Activated CD4-positive, alpha-beta T cell treated with anti-CD3 and anti-CD28 coated beads, Interleukin-2, amount 50 U/mL, for 48 hours (primary cell): ENCODE measurements at regions not wholly inside any gene's neighbourhood (a gene's known extent, or its start where the extent isn't known, plus 50 kb on each side); places are given as distances from the start of the nearest gene placed in this dataset.
"Not testable (repeated sequence)": the region's sequence is repeated elsewhere in the genome, so short reads cannot be mapped to it uniquely, and the experiment has no call there.

Experiments
- DNase-seq, 2 experiments: peaks; one replicate each; pipeline ENCODE4 v3.0.0-alpha.2; 2020

DNA sequence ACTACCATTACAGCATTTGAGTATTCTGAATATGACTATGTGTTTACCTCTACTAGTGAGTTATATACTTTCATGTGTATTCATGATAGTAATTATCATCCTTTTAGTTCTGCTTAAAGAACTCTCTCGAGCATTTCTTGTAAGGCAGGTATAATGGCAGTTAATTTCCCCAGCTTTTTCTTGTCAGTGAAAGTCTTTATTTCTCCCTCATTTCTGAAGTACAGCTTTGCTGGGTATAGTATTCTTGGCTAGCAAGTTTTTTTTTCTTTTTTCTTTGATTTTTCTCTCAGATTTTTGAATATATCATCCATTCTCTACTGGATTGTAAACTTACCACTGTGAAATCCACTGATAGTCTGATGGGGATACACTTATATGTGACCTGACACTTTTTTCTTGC lies 165.9 kb upstream of the ARHGAP5 start:
- DNase-seq: no peak

DNA sequence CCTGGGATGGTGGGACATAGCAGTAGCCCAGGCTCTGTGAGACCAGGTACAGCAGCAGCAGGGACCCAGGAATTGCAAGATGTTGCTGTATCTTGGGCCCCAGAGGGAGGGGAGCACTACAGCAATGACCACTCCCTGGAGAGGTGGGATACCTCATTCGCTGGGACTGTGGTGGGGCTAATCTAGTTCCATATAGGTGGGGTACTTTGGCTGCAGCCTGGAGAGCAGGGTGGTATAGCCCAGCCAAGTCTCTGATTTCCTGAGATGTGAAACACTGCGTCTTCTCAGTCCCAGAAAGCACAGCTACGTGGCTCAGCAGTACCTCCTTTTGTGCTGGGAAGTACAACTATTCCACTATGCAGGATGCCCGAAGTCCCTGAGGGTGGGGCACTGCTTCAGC lies 163.7 kb upstream of the ARHGAP5 start:
- DNase-seq: no peak

DNA sequence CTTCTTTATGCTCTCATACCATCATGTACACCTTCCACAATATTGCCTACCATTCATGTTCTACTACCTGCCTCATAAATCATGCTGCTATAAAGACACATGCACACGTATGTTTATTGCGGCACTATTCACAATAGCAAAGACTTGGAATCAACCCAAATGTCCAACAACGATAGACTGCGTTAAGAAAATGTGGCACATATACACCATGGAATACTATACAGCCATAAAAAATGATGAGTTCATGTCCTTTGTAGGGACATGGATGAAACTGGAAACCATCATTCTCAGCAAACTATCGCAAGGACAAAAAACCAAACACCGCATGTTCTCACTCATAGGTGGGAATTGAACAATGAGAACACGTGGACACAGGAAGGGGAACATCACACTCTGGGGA lies 158.8 kb upstream of the ARHGAP5 start:
- DNase-seq: not testable (repeated sequence)

DNA sequence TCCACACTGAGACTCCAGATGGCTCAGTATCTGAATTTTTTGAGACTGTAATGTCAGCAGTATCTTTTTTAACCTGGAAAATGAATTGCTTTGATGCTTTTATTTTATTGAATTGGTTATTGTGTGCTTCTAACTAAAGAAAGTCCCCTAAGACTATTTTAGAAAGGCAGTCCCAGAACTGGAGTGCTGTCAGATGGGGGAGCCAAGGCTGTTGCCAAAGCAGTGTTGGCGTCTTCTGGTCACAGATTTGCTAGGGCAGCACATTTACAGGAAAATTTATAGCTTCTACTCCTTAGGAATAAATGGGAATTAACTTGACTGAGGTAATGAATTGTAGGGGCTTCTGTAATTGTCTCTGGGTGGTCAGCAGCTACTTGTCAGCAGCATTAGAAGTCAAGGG lies 157.1 kb upstream of the ARHGAP5 start:
- no peak for DNase-seq

DNA sequence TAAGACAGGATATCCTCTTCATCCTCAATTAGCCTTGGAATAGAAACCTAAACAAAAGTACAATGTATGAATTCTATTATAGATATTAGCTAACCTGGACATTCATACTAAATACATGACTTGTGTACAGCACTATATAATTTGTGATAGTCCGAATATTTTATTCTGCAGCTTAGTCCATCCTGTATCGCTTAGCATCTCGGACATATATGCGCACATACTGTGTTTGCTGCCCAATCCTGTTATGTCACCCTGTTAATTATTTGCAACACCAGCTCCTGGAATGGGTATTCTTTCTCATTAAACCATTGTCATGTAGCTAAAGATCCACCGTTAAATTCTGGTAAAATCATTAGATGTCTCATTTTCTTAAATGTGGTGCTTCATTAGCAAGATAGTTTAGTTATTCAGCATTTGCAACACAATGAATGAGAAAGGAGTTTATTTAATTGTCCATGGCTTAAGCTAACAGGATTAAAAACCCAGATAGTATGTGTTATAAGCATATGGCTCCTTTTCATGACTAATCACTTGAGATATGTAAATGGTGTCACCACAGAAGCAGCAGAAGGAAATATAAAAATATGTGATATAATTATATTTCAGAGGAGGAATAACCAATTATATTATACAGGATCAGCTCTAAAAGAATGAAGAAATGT lies 156.0 kb upstream of the ARHGAP5 start:
- no peak for DNase-seq

DNA sequence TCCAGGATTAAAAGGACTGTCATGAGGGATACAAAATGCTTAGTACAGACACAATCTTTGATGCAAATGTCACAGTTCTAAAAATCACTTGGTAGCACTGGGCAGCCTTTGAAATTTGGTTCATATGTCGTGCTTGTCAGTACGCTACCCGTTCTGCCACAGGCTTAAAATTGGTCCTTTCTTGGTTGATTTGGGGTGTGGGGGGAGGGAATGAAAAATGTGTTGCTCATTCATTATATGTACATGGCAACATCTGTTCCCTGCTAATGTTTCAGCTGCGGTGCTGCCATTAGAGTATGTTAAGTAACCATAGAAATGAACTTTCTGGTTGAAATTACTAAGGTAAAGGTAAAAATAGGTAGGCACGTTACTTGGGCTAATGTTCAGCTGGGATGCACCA lies 155.4 kb upstream of the ARHGAP5 start:
- no peak for DNase-seq

DNA sequence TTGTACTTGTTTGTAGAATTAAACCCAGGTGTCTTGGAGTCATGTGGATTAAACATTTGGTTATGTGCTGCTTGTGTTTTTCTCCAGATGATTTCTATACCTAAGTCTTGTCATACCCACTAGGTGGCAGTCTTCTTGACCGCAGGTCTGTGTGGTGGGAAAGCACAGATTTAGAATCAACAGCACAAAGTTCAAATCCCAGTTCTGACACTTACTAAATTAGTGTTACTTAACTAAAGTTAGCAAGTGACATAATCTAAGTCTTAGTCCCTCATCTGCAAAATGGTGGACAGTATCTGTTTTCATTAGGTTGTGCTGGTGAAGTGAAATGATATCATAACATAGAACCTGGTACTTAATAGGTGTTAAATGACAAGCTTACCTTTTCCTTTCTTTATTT lies 151.0 kb upstream of the ARHGAP5 start:
- no peak for DNase-seq

DNA sequence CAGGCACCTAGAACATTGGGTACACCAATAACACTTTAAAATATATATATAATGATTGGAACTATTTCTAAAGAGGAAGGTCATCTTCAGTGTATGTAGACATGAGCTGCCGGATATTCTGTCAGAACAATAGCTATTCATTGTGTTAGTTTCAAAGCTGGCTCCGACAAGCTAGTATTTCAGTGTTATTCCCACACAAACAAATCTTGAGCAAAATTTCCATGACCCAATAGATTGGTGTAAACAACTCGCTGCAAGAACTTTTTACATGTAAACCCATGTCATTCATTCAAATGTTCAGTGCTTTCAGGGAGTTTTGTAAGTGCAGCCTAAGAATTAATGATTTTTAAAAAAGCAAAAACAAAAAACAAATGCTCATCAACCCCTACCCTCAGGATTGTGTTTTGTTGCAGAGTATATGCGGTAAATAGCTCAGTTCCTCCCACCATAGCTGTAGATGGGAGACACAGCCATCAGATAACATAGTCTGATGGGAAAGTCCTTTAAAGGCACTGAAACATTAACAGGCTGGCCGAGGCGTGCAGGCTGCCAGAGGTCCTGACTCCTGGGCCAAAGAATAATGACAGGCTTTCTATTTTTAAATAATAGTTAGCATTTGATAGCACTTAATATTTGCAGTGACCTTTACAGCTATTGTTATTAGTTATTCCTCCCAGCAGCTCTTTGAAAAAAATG lies 150.3 kb upstream of the ARHGAP5 start:
- no peak for DNase-seq

DNA sequence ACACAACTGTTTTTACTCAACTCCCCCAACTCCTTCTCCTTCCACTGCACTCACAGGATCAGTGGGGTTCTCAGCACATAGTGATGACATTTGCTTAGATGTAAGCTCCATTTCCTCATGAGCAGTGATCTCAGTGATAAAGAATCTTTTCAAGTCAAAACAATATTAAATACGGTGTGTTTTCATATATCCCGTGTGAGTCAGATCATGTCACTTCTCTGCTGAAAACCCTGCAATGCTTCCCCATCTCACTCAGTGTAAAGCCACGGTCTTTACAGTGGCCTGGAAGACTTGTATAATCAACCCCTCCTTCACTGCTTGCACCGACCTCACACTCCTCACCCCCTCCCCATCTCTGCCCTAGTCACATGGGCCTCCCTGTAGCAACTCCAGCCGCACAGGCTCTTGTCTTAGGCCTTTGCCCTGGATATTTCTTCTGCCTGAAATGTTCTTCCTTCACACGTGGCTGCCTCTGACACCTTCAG lies 149.7 kb upstream of the ARHGAP5 start:
- peak in 1 of 2 experiments; percentile 8 for DNase-seq

DNA sequence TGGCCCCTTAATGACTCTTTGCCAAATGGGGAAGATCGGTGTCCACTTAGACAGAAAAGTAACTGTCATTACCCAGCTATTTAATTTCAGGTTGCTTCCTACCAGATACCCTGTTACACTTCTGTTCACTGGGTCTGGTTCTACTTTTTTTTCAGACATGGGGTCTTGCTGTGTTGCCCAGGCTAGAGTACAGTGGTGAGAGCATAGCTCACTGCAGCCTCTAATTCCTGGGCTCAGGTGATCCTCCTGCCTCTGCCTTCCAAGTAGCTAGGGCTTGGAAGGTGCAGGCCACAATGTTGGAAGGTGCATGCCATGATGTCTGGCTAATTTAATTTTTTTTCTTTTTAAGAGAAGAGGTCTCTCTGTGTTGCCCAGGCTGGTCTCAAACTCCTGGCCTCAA lies 147.0 kb upstream of the ARHGAP5 start:
- no peak for DNase-seq

DNA sequence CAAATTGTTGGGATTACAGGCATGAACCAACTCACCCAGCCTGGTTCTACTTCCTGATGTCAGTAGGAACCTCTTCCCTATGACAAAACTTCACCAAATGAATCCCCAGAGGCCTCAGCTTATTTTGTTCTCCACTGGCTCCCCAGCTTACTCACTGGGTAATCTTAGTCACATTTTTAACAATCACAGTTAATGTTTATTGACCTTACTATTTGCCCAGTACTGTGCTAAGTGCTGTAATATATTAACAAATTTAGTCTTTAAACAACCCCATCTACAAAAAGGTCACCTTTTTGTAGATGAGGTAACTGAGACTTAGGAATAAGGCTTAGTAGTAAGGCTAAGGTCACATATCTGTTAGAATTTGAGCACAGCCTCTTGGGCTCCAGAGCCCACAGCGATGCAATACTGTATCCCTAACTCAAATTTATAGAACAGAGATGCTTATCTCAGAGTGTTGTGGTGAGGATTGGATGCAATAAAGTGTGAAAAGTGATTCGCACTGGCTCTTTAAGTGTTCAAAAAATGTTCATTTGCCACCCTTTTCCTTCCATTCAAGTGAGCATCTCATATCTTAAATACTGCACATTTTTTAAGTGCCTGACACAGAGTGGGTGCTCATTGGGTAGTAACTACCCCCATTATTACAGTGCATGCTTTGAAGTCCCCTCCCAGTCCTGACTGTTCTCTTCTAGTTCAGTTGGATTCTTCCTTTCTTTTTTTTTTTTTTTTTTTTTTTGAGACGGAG lies 146.4 kb upstream of the ARHGAP5 start:
- DNase-seq: no peak

DNA sequence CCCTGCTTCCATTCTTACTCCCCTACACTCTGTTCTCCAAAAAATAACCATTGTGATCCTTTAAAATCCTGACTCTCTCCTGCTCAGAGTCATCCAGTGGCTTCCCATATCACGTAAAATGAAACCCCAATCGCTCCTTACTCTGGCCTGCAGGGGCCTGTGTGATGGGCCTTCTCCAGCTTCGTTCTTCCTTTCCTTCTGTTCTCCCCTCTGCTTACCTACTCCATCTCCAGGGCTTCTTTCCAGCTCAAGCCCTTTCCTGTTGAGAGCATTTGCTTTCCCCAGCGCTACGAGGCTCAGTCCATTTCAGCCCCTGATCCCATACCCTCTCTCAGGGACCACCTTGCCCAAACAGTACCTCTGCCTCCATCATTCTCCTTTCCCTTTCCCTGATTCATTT lies 144.4 kb upstream of the ARHGAP5 start:
- DNase-seq: no peak

DNA sequence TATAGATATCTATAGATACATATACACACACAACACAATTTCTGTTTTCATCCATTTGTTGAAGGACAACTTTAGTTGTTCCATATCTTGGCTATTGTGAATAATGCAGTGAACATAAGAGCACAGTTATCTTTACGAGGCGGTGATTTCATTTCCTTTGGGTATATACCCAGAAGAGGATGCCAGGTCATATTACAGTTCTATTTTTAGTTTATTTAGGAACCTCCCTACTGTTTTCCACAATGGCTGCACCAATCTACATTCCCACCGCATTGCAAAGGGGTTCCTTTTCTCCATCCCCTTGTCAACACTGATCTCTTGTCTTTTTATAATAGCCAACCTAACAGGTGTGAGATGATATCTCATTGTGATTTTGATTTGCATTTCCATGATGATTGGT lies 143.4 kb upstream of the ARHGAP5 start:
- no peak for DNase-seq

DNA sequence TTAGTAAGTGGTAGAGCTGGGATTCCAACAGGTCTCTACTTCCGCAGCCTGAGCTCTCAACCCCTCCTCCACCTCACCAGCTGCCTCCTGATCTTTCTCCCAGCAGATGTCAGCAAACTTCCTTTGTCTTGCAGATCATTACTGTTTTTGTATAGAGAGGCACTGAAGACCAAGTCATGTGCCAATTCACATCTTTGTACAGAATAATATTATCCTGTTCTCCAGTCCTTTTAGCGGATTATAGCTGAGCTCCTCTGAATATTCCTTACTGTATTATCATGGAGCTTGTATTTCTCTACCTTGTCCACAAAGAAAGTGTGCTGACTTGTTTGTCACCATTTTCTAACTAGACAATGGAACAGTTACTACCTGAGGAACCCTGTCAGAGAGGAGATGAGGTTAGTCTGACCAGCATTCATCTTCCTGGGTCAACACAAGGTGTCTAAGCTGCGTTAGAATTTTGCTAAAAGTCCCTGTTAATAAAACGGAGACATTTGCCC lies 142.3 kb upstream of the ARHGAP5 start:
- no peak for DNase-seq

DNA sequence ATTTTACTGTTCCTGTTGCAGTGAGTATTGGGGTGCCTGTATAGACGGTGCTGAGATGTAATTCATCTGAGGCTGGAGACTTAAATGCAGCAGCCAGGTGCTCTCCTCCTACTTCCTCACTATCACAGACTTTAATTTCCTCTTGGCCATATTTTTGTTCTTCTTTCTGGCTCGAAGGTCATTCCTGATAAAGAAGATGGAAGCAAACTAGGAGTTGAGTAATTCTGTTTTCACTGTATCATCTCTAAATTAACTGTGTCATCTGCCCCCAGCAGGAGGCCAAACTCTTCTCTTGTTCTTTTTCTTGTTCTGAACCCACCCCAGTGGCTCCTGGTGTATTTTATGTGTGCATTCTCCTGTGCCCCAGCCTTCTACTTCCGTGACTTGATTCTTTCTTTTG lies 141.7 kb upstream of the ARHGAP5 start:
- no peak for DNase-seq

DNA sequence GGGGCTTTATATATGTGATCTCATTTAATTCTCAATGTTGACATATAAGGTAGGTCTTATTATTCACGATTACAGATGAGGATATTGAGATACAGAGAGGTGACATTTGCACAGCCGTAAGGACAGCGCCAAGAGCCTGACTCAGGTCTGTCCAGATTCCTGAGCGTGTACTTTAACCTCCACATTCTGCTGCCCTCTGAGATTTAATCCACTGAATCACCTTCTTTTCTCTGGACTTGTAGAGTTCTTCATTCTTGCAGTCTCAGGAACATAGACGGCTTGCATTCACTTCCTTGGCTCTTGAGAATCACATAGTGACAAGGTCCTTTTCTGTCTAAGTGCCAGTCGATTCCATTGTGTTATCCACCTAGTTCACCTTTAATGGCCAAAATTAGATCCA lies 141.0 kb upstream of the ARHGAP5 start:
- no peak for DNase-seq

DNA sequence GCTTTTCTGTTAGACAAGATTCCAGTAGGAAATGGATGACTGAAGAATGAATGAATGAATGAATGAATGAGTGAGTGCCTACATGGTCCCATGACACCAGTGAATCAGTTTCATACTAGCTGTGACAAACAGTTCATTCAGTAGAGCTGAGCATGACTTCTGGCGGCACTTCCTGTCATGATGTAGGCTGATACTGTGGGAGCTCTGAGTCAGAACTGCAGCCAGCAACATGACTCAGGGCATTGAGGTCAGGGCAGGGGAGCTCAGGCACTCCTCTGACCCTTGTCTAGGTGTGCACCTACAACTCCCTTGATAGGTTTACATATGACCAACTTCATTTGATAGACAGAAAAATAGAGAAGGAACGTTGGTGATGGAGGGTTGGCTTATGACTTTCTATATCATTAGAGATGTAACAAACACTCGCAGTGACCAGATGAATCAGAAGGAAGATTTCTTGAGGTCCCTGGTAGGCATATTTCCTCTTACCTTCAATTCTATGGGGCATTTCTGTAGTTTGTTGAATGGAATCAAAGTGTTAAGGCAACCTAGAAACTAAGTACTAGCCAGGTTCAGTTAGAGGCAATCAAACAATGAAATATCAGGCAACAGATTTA lies 139.3 kb upstream of the ARHGAP5 start:
- DNase-seq: peak; percentile 67 to 75

DNA sequence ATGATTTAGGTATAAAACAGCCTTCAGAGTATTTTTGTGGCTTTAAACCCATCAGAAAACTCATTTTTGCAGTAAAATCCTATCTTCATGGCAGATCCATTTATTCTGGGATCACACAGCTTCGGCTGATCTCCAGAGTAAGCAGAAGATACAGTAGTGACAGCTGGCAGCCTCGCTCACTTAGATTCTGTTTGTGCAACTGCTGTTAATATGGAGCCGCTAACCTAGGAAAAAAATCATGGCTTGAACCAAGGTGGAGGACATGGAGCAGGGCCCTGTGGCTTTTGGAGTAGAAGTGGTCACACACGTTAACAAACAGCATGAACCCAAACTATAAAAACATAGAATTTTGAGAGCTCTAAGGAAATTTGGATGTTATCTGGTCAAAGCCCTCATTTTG lies 137.2 kb upstream of the ARHGAP5 start:
- no peak for DNase-seq

DNA sequence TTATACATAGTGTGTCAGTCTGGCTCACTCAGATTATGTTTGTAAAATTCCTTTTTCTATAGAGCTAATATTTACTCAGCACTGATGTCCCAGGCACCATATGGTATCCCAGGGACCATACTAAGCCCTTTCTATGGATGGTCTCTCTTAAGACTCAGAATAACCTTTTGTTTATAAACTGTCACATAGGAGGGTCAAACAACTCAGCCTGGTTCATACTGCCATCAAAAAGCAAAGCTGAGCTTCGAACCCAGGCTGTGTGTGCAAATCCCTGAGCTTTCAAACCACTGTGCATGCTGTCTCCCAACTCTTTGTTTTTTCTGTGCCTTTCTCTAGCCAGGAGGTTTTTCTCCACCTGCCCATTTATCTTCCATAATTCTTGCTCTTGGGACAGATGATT lies 135.6 kb upstream of the ARHGAP5 start:
- DNase-seq: no peak

DNA sequence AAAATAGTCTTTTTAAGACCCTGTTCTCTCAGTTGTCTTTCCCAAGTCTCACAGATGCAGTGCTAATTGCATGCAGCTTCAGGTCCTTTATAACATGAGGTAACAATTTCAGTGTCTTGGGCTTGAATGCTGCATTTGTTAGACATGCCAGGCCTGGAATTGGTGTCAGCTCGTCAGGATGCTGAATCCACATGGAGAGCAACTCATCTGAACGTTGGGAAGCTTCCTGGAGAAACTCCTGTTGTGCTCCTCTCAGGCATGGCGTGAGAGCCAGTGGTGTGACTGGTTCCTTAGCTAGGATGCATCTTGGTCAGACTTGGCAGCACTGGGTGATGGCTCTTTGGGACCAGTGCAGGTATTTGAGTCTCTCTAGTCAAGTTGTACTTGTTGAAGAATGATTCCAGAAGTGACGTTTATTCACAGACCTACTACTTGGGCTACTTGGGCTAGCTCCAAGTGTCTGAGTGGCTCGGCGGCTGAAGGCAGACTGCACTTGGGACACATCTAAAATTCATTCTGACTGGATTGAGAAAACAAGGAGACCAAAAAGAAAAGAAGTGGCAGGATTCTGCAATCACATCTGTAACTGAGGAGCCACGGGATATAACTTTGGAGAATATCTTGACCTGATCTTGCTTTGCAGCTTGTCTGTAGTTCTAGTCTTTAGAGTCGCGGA lies 134.8 kb upstream of the ARHGAP5 start:
- no peak for DNase-seq

DNA sequence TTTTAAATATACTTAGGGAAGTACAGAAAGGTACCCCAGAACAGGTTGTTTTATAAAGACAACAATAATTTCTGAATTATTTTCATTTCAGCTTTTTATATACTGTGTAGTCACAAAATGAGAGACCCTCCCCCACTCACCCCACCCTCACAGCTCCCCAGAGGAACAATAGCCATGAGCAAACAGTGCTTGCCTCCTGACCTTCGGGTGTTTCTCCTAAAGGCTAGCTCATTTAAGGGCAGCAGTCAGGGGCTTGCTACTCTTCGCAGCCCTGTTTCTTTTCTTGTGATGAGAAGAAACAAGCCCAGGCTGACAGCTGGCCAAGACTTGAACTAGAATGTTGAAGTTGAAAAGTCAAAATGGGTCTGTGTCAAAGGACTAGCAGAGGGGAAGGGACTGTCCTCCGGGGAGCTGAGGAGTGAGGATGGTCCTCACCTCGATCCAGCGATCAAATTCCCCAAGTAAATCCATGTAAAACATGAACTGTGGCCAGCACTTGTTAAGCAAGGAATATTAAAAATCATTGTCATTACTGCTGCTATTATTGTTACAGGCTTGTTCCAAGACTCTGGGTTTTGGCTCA lies 133.8 kb upstream of the ARHGAP5 start:
- no peak for DNase-seq

DNA sequence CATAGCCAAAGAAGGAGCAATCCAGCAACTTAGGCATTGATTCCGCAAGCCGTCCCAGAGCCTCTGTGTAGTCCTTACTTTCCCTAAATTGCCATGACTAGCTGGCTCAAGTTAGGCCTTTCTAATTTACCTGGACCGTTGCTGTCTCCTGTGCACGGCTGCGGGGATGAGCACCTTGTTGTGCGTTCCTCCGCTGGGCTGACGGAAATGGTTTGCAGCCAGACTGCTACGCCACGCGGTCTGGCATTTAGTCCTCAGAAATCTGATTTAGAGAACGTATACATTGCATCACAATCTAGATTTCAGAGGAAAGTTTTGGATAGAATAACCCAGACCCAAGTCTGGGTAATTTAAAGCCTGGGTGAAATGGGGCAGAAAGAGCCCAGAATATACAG lies 133.2 kb upstream of the ARHGAP5 start:
- no peak for DNase-seq
